H1 (cell line): ENCODE measurements at regions not wholly inside any gene's neighbourhood (a gene's known extent, or its start where the extent isn't known, plus 50 kb on each side); places are given as distances from the start of the nearest gene placed in this dataset.

Experiments
- CTCF ChIA-PET: fragments of 300-600 bp; sonication (Branson Sonifier 250); formaldehyde crosslinking; loops from one replicate; lab custom pipeline; 2021; ENCODE audit not compliant: partially characterized antibody; lab: Charles Lee
- POLR2A ChIA-PET: fragments of 300-600 bp; sonication (Branson Sonifier 250); formaldehyde crosslinking; loops from one replicate; lab custom pipeline; 2021; ENCODE audit warnings: inconsistent platforms; ENCODE audit not compliant: partially characterized antibody; lab: Charles Lee
- DNase-seq, 2 experiments: peaks; one replicate each; pipeline versions ENCODE4 v3.0.0 to v3.0.0-alpha.2; 2010 to 2022; ENCODE audit warnings: low spot score in 2 of 2, low read depth in 1 of 2, mixed read lengths in 1 of 2
- FAIRE-seq: peaks from 2 replicates; lab custom pipeline; 2011; peaks lifted over from hg19 to GRCh38; lab: Jason Lieb, UNC
- H2AFZ ChIP-seq: 2 replicates; pipeline ENCODE4 v1.8.1; 2012; ENCODE audit warnings: low read length, inconsistent platforms
- H2AK5ac ChIP-seq: 2 replicates; pipeline ENCODE4 v1.6.1; 2013; ENCODE audit warnings: low read depth, low read length
- H2BK120ac ChIP-seq: replicated peaks from 2 replicates; pipeline ENCODE3; 2013; ENCODE audit warnings: low read depth, low read length, inconsistent platforms
- H2BK12ac ChIP-seq: 2 replicates; pipeline ENCODE4 v1.6.1; 2013; ENCODE audit warnings: low read depth, low read length
- H2BK15ac ChIP-seq: 2 replicates; pipeline ENCODE4 v1.6.1; 2013; ENCODE audit warnings: low read length
- H2BK20ac ChIP-seq: 2 replicates; pipeline ENCODE4 v1.6.1; 2013; ENCODE audit warnings: low read length
- H2BK5ac ChIP-seq: 2 replicates; pipeline ENCODE4 v1.6.1; 2013; ENCODE audit warnings: low read depth, low read length
- H3K14ac ChIP-seq: 2 replicates; pipeline ENCODE4 v1.6.1; 2013; ENCODE audit warnings: inconsistent platforms; ENCODE audit not compliant: insufficient read length
- H3K18ac ChIP-seq: 2 replicates; pipeline ENCODE4 v1.6.1; 2013; ENCODE audit warnings: low read length; ENCODE audit errors: extremely low read depth
- H3K23ac ChIP-seq: 2 replicates; pipeline ENCODE4 v1.6.1; 2013; ENCODE audit warnings: inconsistent platforms; ENCODE audit not compliant: insufficient read length
- H3K23me2 ChIP-seq: 2 replicates; pipeline ENCODE4 v1.6.1; 2013; ENCODE audit warnings: low read depth, low read length
- H3K27ac ChIP-seq: 2 replicates; pipeline ENCODE4 v1.6.1; 2011; ENCODE audit warnings: low read depth, low read length, inconsistent platforms
- H3K27me3 ChIP-seq, 4 experiments: replicated peaks in 1 of 4; 1 replicate in 1 of 4; 2 replicates in 3 of 4; pipeline versions ENCODE4 v1.6.1 to v1.8.1; 2011 to 2013; ENCODE audit warnings: low read length in 3 of 4, mild to moderate bottlenecking in 3 of 4, inconsistent platforms in 2 of 4, mixed read lengths in 2 of 4, moderate library complexity in 1 of 4; ENCODE audit not compliant: control insufficient read depth in 3 of 4, insufficient read depth in 3 of 4; ENCODE audit errors: extremely low read depth in 1 of 4
- H3K36me3 ChIP-seq, 4 experiments: 2 replicates each; pipeline versions ENCODE4 v1.6.1 to v1.8.1; 2011 to 2013; ENCODE audit warnings: mild to moderate bottlenecking in 4 of 4, low read length in 3 of 4, moderate library complexity in 2 of 4, control low read depth in 1 of 4, inconsistent platforms in 1 of 4; ENCODE audit not compliant: insufficient read depth in 4 of 4, control insufficient read depth in 2 of 4
- H3K4ac ChIP-seq: replicated peaks from 2 replicates; pipeline ENCODE3; 2013; ENCODE audit warnings: low read length, low read depth, mixed read lengths, inconsistent platforms; ENCODE audit not compliant: insufficient read length
- H3K4me1 ChIP-seq, 4 experiments: replicated peaks in 1 of 4; 1 replicate in 1 of 4; 2 replicates in 3 of 4; pipeline versions ENCODE4 v1.6.1 to v1.8.1; 2011 to 2013; ENCODE audit warnings: low read length in 3 of 4, inconsistent platforms in 2 of 4, mixed read lengths in 1 of 4; ENCODE audit not compliant: insufficient read depth in 4 of 4, control insufficient read depth in 3 of 4
- H3K4me2 ChIP-seq, 2 experiments: 2 replicates each; pipeline versions ENCODE4 v1.6.1 to v1.8.1; 2011 to 2013; ENCODE audit warnings: low read depth in 2 of 2, low read length in 2 of 2, control low read depth in 1 of 2, inconsistent platforms in 1 of 2, mild to moderate bottlenecking in 1 of 2; ENCODE audit not compliant: insufficient read depth in 1 of 2
- H3K4me3 ChIP-seq, 4 experiments: fragments of 200-600, 300-600 bp in 1 of 4; sonication (generic), shearing (Covaris generic), sonication (Bioruptor Twin) in 1 of 4; 2 replicates each; pipeline versions ENCODE4 v1.5.1 to v1.8.1; 2011 to 2016; ENCODE audit warnings: low read length in 4 of 4, low read depth in 3 of 4, control low read depth in 2 of 4, inconsistent platforms in 2 of 4, mild to moderate bottlenecking in 2 of 4, mixed read lengths in 1 of 4, moderate library complexity in 1 of 4; ENCODE audit not compliant: insufficient read depth in 2 of 4; ENCODE audit errors: extremely low read depth in 1 of 4
- H3K56ac ChIP-seq: replicated peaks from 2 replicates; pipeline ENCODE3; 2013; ENCODE audit warnings: low read depth, mild to moderate bottlenecking, mixed read lengths, low read length, inconsistent platforms; ENCODE audit not compliant: insufficient read length
- H3K79me1 ChIP-seq: 2 replicates; pipeline ENCODE4 v1.6.1; 2013; ENCODE audit warnings: low read depth, low read length, control low read depth
- H3K79me2 ChIP-seq, 2 experiments: 2 replicates each; pipeline versions ENCODE4 v1.6.1 to v1.8.1; 2012 to 2013; ENCODE audit warnings: low read length in 2 of 2, mild to moderate bottlenecking in 2 of 2, inconsistent platforms in 1 of 2; ENCODE audit not compliant: insufficient read depth in 2 of 2, control insufficient read depth in 1 of 2
- H3K9ac ChIP-seq, 4 experiments: replicated peaks in 1 of 4; 1 replicate in 1 of 4; 2 replicates in 3 of 4; pipeline versions ENCODE4 v1.6.1 to v1.8.1; 2011 to 2013; ENCODE audit warnings: low read depth in 3 of 4, low read length in 3 of 4, control low read depth in 2 of 4, mild to moderate bottlenecking in 2 of 4, moderate library complexity in 2 of 4, inconsistent platforms in 1 of 4; ENCODE audit errors: extremely low read depth in 1 of 4
- H3K9me3 ChIP-seq, 2 experiments: 2 replicates each; pipeline versions ENCODE4 v1.6.1 to v1.8.1; 2012 to 2013; ENCODE audit warnings: mild to moderate bottlenecking in 2 of 2, moderate library complexity in 2 of 2, control low read depth in 1 of 2, inconsistent platforms in 1 of 2, low read depth in 1 of 2, low read length in 1 of 2, mixed read lengths in 1 of 2; ENCODE audit not compliant: insufficient read depth in 2 of 2
- H4K20me1 ChIP-seq, 2 experiments: replicated peaks in 1 of 2; 2 replicates each; pipeline versions ENCODE3 to v1.8.1; 2011 to 2013; ENCODE audit warnings: inconsistent platforms in 2 of 2, low read length in 2 of 2, mild to moderate bottlenecking in 1 of 2; ENCODE audit not compliant: insufficient read depth in 2 of 2, control insufficient read depth in 1 of 2
- H4K5ac ChIP-seq: 2 replicates; pipeline ENCODE4 v1.6.1; 2013; ENCODE audit warnings: low read length, low read depth, mixed read lengths, inconsistent platforms; ENCODE audit not compliant: insufficient read length
- H4K8ac ChIP-seq: 2 replicates; pipeline ENCODE4 v1.8.0; 2013; ENCODE audit warnings: mild to moderate bottlenecking, moderate library complexity, low read length, inconsistent platforms; ENCODE audit not compliant: insufficient read depth; ENCODE audit errors: extremely low read depth
- H4K91ac ChIP-seq: replicated peaks from 2 replicates; pipeline ENCODE3; 2013; ENCODE audit warnings: low read length, mixed read lengths, inconsistent platforms; ENCODE audit not compliant: insufficient read length
- EZH2 ChIP-seq: fragments of 200-600 bp; sonication (generic); IDR thresholded peaks from 2 replicates; pipeline ENCODE4 v1.7.1; 2012; ENCODE audit warnings: low read depth, mild to moderate bottlenecking, moderate library complexity, low read length, inconsistent platforms; ENCODE audit not compliant: severe bottlenecking
- RAD21 ChIP-seq, 2 experiments: IDR thresholded peaks in 1 of 2; conservative IDR thresholded peaks in 1 of 2; 2 replicates each; pipeline ENCODE4 v1.6.1; 2011; ENCODE audit warnings: low read depth in 2 of 2, low read length in 2 of 2, improper control_type of control experiment in 1 of 2, inconsistent platforms in 1 of 2, mild to moderate bottlenecking in 1 of 2, moderate library complexity in 1 of 2
- SP4 ChIP-seq: IDR thresholded peaks from 2 replicates; pipeline ENCODE4 v1.6.1; 2012; ENCODE audit warnings: low read length, inconsistent platforms
- TBP ChIP-seq: IDR thresholded peaks from 2 replicates; pipeline ENCODE4 v1.6.1; 2011; ENCODE audit warnings: low read depth, low read length, improper control_type of control experiment
- WGBS, 2 experiments: shearing (Covaris generic) in 1 of 2; methylation state at CpG; one replicate each; pipeline versions ENCODE4 v1.1.6 to v1.1.7; 2013 to 2015; ENCODE audit warnings: low lambda C conversion rate in 2 of 2, mixed read lengths in 2 of 2, inconsistent platforms in 1 of 2, low coverage in 1 of 2, missing lambda C conversion rate in 1 of 2; ENCODE audit not compliant: insufficient replicate concordance in 2 of 2, insufficient coverage in 1 of 2, insufficient read length in 1 of 2; ENCODE audit errors: extremely low coverage in 1 of 2, missing lambda C conversion rate in 1 of 2; 5-methylcytosine and 5-hydroxymethylcytosine counted together

DNA sequence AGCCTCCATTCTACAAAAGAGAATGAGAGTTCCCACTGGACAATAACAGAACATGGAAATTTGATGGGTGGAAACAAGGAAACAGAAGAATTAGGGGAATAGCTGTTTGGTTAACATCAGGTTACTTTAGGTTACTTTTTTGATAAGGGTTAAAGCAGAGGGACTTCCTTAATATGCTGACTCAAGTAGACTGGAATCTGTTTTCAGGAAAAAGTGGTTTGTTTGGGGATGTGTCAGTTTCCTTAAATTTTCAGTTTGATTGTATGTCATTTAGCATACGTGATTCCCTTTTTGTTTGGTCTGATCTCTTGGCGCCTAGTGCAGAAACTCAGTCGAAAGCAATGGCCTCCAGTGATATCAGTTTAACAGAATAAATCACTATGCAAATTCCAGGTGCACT, 411.8 kb upstream of the GRM7 start:
- no peaks in the 10 kb centered on the region for H4K20me1 ChIP-seq
- H4K8ac ChIP-seq: no peak overlapping the region
- no peak overlapping the region for H2BK5ac ChIP-seq
- no peak overlapping the region for H4K91ac ChIP-seq
- no peaks in the 10 kb centered on the region for H3K79me2 ChIP-seq
- no peak overlapping the region for H3K4ac ChIP-seq
- WGBS, 2 experiments: 91% methylated on average over 3 of the region's 3 CpGs; no CpG with 5 or more reads in 1 of the 2 experiments
- no peak overlapping the region for H4K5ac ChIP-seq
- no peaks in the 10 kb centered on the region for H3K9me3 ChIP-seq
- H3K4me2 ChIP-seq: no peak overlapping the region
- H2BK15ac ChIP-seq: no peak overlapping the region
- no peaks in the 10 kb centered on the region for H3K27me3 ChIP-seq
- TF ChIP-seq SP4: no peak
- TF ChIP-seq RAD21 (IDR thresholded peaks at IDR 0.05 in 1 of 2, conservative IDR thresholded peaks at IDR 0.05 in 1 of 2; ENCODE audit: low read depth in 2 of 2, low read length in 2 of 2): no peak
- TF ChIP-seq EZH2: no peak
- no peak for TF ChIP-seq TBP
- TF ChIP-seq, all 59 proteins: peak for 0
- ChIA-PET POLR2A (no interaction called here), CTCF (no interaction called here)
- no peak overlapping the region for H3K27ac ChIP-seq
- H2BK20ac ChIP-seq: no peak overlapping the region
- FAIRE-seq (no peak), DNase-seq (no peak)
- H3K23ac ChIP-seq: no peak overlapping the region
- H3K36me3 ChIP-seq: no peaks in the 10 kb centered on the region
- H3K4me1 ChIP-seq: peaks cover 0 to 7% (median 0%) of the 10 kb centered on the region in 4 experiments; a peak in 1 of 7 replicates
- H2BK120ac ChIP-seq: no peak overlapping the region
- no peak overlapping the region for H3K18ac ChIP-seq
- H3K23me2 ChIP-seq: no peaks in the 10 kb centered on the region
- H3K14ac ChIP-seq: no peak overlapping the region
- no peak overlapping the region for H3K4me3 ChIP-seq
- no peak overlapping the region for H2AFZ ChIP-seq
- H3K79me1 ChIP-seq: no peaks in the 10 kb centered on the region
- no peak overlapping the region for H3K9ac ChIP-seq
- H2AK5ac ChIP-seq: no peak overlapping the region
- H2BK12ac ChIP-seq: no peak overlapping the region
- H3K56ac ChIP-seq: no peak overlapping the region
